Calu3 (cell line): ENCODE measurements at regions not wholly inside any gene's neighbourhood (a gene's known extent, or its start where the extent isn't known, plus 50 kb on each side); places are given as distances from the start of the nearest gene placed in this dataset.

ENCODE experiments used
- BruUV-seq: library from RNA; stranded (reverse); fragments of 400-500 nt; replicated peaks from 2 replicates; lab custom pipeline; 2021; lab: Mats Ljungman, UMichigan
- CTCF ChIA-PET: fragments of 300-600 bp; sonication (Branson Sonifier 250); formaldehyde crosslinking; loops from one replicate; lab custom pipeline; 2022; ENCODE audit warnings: antibody characterized with exemption; lab: Charles Lee
- DNase-seq: peaks from one replicate; pipeline ENCODE4 v3.0.0; 2022
- H3K27ac Mint-ChIP-seq: one replicate; pipeline ENCODE4 v1.8.0; 2022; ENCODE audit warnings: mixed read lengths; ENCODE audit not compliant: unreplicated experiment
- H3K27me3 Mint-ChIP-seq: one replicate; pipeline ENCODE4 v1.8.0; 2022; ENCODE audit warnings: mixed read lengths; ENCODE audit not compliant: unreplicated experiment
- H3K36me3 Mint-ChIP-seq: one replicate; pipeline ENCODE4 v1.8.0; 2022; ENCODE audit warnings: mild to moderate bottlenecking, moderate library complexity, mixed read lengths; ENCODE audit not compliant: insufficient read depth, unreplicated experiment
- H3K4me1 Mint-ChIP-seq: one replicate; pipeline ENCODE4 v1.8.0; 2022; ENCODE audit warnings: mild to moderate bottlenecking, low read depth, mixed read lengths; ENCODE audit not compliant: unreplicated experiment
- H3K4me3 Mint-ChIP-seq: one replicate; pipeline ENCODE4 v1.8.0; 2022; ENCODE audit warnings: mild to moderate bottlenecking, low read depth, moderate library complexity, mixed read lengths; ENCODE audit not compliant: unreplicated experiment
- H3K9me3 Mint-ChIP-seq: one replicate; pipeline ENCODE4 v1.8.0; 2022; ENCODE audit warnings: low read depth, mixed read lengths; ENCODE audit not compliant: unreplicated experiment
- intact Hi-C: fragments of 100-400 bp; cut with micrococcal nuclease; formaldehyde crosslinking; loops from one replicate; pipeline ENCODE4 v1.10.0; 2022; ENCODE audit not compliant: unreplicated experiment
- TF ChIP-seq, protein P1 (sequence below): fragments of 200-600 bp; IDR thresholded peaks from one replicate; pipeline ENCODE4 v1.8.0; 2022; ENCODE audit warnings: antibody characterized with exemption; ENCODE audit not compliant: unreplicated experiment

DNA sequence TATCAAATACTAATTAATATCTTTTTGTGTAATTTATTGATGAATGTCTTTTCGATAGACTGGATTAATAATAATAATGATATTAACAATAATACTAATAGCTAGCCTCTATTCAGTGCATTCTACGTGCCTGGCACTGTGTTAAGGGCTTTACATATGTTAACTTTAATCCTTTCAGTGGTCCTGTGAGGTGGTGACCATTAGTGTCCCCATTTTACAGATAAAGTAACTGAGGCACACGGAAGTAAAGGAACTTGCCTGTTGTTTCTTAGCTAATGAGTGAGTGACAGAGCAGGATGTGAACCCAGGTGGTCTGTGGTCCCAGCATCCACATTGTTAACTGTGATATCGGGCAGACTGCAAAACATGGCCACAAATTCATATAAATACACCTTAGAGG is 335.7 kb upstream of the PROX1 start:
- CTCF ChIA-PET: no interaction called here
- Mint-ChIP-seq H3K4me3 (no peak overlapping the region), H3K27ac (no peak overlapping the region), H3K9me3 (no peaks in the 10 kb centered on the region), H3K36me3 (no peaks in the 10 kb centered on the region), H3K4me1 (no peaks in the 10 kb centered on the region), H3K27me3 (peaks cover 21% of the 10 kb centered on the region)
- TF ChIP-seq, protein P1, sequence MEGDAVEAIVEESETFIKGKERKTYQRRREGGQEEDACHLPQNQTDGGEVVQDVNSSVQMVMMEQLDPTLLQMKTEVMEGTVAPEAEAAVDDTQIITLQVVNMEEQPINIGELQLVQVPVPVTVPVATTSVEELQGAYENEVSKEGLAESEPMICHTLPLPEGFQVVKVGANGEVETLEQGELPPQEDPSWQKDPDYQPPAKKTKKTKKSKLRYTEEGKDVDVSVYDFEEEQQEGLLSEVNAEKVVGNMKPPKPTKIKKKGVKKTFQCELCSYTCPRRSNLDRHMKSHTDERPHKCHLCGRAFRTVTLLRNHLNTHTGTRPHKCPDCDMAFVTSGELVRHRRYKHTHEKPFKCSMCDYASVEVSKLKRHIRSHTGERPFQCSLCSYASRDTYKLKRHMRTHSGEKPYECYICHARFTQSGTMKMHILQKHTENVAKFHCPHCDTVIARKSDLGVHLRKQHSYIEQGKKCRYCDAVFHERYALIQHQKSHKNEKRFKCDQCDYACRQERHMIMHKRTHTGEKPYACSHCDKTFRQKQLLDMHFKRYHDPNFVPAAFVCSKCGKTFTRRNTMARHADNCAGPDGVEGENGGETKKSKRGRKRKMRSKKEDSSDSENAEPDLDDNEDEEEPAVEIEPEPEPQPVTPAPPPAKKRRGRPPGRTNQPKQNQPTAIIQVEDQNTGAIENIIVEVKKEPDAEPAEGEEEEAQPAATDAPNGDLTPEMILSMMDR: no peak
- intact Hi-C loops: loop anchor here (10.0 kb wide), 1 partner anchor 473 kb away; no protein-coding TSS in a partner anchor
- DNase-seq: no peak
- BruUV-seq: no TSS peak

DNA sequence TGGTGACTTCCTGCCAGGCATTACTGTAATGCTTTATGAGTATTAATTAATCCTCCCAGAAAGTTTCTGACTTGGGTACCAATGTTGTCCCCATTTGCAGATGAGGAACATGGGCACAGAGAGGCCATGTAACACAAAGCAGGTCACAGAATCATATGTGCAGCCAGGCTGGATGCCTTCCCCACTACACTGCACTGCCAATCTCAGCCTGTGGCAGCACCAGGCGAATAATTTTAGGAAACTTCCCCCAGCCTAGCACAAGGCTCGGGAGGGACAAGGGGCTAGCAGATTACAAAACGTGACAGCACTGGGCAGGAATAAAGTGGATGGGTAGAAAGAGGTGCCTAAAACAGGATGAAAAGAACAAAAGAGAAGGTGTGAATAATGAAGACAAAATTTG is 331.7 kb upstream of the PROX1 start:
- CTCF ChIA-PET: no interaction called here
- BruUV-seq: no TSS peak
- H3K4me1 Mint-ChIP-seq: no peaks in the 10 kb centered on the region
- no peak overlapping the region for H3K27ac Mint-ChIP-seq
- TF ChIP-seq, protein P1: no peak
- no peak for DNase-seq
- no peaks in the 10 kb centered on the region for H3K27me3 Mint-ChIP-seq
- intact Hi-C loops: loop anchor here (10.0 kb wide), 1 partner anchor 469 kb away; no protein-coding TSS in a partner anchor
- no peak overlapping the region for H3K4me3 Mint-ChIP-seq
- no peaks in the 10 kb centered on the region for H3K36me3 Mint-ChIP-seq
- no peaks in the 10 kb centered on the region for H3K9me3 Mint-ChIP-seq

DNA sequence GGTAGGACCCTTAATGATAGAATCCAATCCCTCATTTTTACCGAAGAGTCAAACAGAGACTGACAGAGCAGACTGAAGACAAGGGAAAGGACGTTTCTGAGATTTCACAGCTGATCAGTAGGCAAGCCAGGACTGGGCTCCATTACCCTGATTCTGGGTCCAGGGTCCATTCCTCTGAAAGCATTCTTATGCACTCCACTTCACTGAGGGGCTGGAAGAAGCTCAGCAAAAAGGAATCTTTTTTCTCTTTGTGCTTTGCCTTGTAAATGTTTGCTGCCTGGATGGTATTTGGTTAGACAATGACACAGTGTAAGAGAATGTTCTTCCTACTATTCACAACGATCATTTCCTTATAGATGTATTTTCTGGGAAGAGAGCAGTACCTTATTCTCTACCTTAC is 331.3 kb upstream of the PROX1 start:
- TF ChIP-seq, protein P1: no peak
- H3K36me3 Mint-ChIP-seq: no peaks in the 10 kb centered on the region
- no peak for DNase-seq

GRCh38 chr1:213657013-213657412 is 330.8 kb upstream of the PROX1 start:
- Mint-ChIP-seq H3K27me3 (peaks cover under 1% of the 10 kb centered on the region), H3K4me3 (no peak overlapping the region), H3K27ac (no peak overlapping the region), H3K36me3 (no peaks in the 10 kb centered on the region), H3K9me3 (no peaks in the 10 kb centered on the region), H3K4me1 (no peaks in the 10 kb centered on the region)
- CTCF ChIA-PET: no interaction called here
- intact Hi-C loops: loop anchor here (10.0 kb wide), 1 partner anchor 468 kb away; no protein-coding TSS in a partner anchor
- DNase-seq: no peak
- no TSS peak for BruUV-seq
- TF ChIP-seq, protein P1: no peak

More for the DNA sequence above, 331.3 kb upstream of the PROX1 start:
- no peaks in the 10 kb centered on the region for H3K9me3 Mint-ChIP-seq
- intact Hi-C loops: loop anchor here (10.0 kb wide), 1 partner anchor 468 kb away; no protein-coding TSS in a partner anchor
- CTCF ChIA-PET: no interaction called here
- H3K4me1 Mint-ChIP-seq: no peaks in the 10 kb centered on the region
- no peaks in the 10 kb centered on the region for H3K27me3 Mint-ChIP-seq
- no TSS peak for BruUV-seq
- H3K4me3 Mint-ChIP-seq: no peak overlapping the region
- H3K27ac Mint-ChIP-seq: no peak overlapping the region
